ENCODE measurements at regions not wholly inside any gene's neighbourhood (a gene's known extent, or its start where the extent isn't known, plus 50 kb on each side); places are given as distances from the start of the nearest gene placed in this dataset.

GRCh38 chr4:13316354-13316753, 167.8 kb downstream of the RAB28 start:
- no peak for DNase-seq
- Histone ChIP-seq H3K27ac (no peak overlapping the region), H3K36me3 (no peaks in the 10 kb centered on the region), H3K27me3 (no peaks in the 10 kb centered on the region), H3K4me3 (no peak overlapping the region), H3K9me3 (no peaks in the 10 kb centered on the region), H3K4me1 (no peaks in the 10 kb centered on the region)
- no peak for FAIRE-seq
- no peak for TF ChIP-seq CTCF (IDR thresholded peaks at IDR 0.05)
- 78 to 85% methylated on average over 3 of the region's 3 CpGs for WGBS, 2 donors
- ATAC-seq = no peak
- intact Hi-C loops (cut with DNase I) = no loop called here

- ATAC-seq (peak in 2 of 4 donors; percentile 40 to 43), DNase-seq (no peak), FAIRE-seq (no peak)
- H3K36me3 ChIP-seq = no peaks in the 10 kb centered on the region
- H3K4me3 ChIP-seq = no peak overlapping the region
- intact Hi-C loops (cut with DNase I) = no loop called here
- no peaks in the 10 kb centered on the region for H3K27me3 ChIP-seq
- no peak for TF ChIP-seq CTCF (IDR thresholded peaks at IDR 0.05)
- H3K9me3 ChIP-seq = no peaks in the 10 kb centered on the region
- no peaks in the 10 kb centered on the region for H3K4me1 ChIP-seq
- no peak overlapping the region for H3K27ac ChIP-seq
Measured at GRCh38 chr4:13313856-13314255, 170.3 kb downstream of the RAB28 start.

- no peak for ATAC-seq
- Histone ChIP-seq H3K4me1 (no peaks in the 10 kb centered on the region), H3K9me3 (no peaks in the 10 kb centered on the region), H3K27ac (no peak overlapping the region), H3K4me3 (no peak overlapping the region), H3K27me3 (no peaks in the 10 kb centered on the region), H3K36me3 (no peaks in the 10 kb centered on the region)
- WGBS, 2 donors = 79 to 85% methylated on average over 1 of the region's 1 CpG
- FAIRE-seq = no peak
- no peak for DNase-seq
- intact Hi-C loops (cut with DNase I) = no loop called here
- no peak for TF ChIP-seq CTCF (IDR thresholded peaks at IDR 0.05)
Measured at GRCh38 chr4:13312264-13312663, 171.9 kb downstream of the RAB28 start.

GRCh38 chr4:13309751-13310150, 174.4 kb downstream of the RAB28 start:
- Histone ChIP-seq H3K27me3 (no peaks in the 10 kb centered on the region), H3K36me3 (no peaks in the 10 kb centered on the region), H3K27ac (no peak overlapping the region), H3K4me1 (no peaks in the 10 kb centered on the region), H3K9me3 (no peaks in the 10 kb centered on the region), H3K4me3 (no peak overlapping the region)
- WGBS, 2 donors = 55 to 57% methylated on average over 2 of the region's 2 CpGs
- no peak for ATAC-seq
- FAIRE-seq = no peak
- TF ChIP-seq CTCF (IDR thresholded peaks at IDR 0.05) = no peak
- DNase-seq = no peak
- intact Hi-C loops (cut with DNase I) = no loop called here

GRCh38 chr4:13306356-13306755, 177.8 kb downstream of the RAB28 start:
- 83 to 84% methylated on average over 1 of the region's 1 CpG for WGBS, 2 donors
- H3K9me3 ChIP-seq = no peaks in the 10 kb centered on the region
- no peak overlapping the region for H3K4me3 ChIP-seq
- intact Hi-C loops (cut with DNase I) = no loop called here
- no peaks in the 10 kb centered on the region for H3K36me3 ChIP-seq
- DNase-seq (no peak), FAIRE-seq (no peak), ATAC-seq (no peak)
- H3K27me3 ChIP-seq = no peaks in the 10 kb centered on the region
- no peaks in the 10 kb centered on the region for H3K4me1 ChIP-seq
- TF ChIP-seq CTCF (IDR thresholded peaks at IDR 0.05) = no peak
- no peak overlapping the region for H3K27ac ChIP-seq

Measured in pancreas (tissue), 10 donors.